ENCODE measurements at regions not wholly inside any gene's neighbourhood (a gene's known extent, or its start where the extent isn't known, plus 50 kb on each side); places are given as distances from the start of the nearest gene placed in this dataset.

DNA sequence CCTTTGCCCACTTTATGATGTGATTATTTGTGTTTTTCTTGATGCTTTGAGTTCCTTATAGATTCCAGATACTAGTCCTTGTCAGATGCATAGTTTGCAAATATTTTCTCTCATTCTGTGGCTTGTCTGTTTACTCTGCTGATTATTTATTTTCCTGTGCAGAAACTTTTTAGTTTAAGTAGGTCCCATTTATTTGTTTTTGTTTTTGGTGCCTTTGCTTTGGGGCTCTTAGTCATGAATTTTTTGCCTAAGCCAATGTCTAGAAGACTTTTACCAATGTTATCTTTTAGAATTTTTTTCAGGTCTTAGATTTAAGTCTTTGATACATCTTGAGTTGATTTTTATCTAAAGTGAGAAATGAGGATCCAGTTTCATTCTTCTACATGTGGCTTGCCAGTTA is 667.3 kb downstream of the SLC16A7 start:
- DNase-seq (ENCODE audit: low read depth): peak; percentile 42
- no peak overlapping the region for H3K4me3 ChIP-seq (ENCODE audit: low read depth, low read length)
- TF ChIP-seq, protein P1, sequence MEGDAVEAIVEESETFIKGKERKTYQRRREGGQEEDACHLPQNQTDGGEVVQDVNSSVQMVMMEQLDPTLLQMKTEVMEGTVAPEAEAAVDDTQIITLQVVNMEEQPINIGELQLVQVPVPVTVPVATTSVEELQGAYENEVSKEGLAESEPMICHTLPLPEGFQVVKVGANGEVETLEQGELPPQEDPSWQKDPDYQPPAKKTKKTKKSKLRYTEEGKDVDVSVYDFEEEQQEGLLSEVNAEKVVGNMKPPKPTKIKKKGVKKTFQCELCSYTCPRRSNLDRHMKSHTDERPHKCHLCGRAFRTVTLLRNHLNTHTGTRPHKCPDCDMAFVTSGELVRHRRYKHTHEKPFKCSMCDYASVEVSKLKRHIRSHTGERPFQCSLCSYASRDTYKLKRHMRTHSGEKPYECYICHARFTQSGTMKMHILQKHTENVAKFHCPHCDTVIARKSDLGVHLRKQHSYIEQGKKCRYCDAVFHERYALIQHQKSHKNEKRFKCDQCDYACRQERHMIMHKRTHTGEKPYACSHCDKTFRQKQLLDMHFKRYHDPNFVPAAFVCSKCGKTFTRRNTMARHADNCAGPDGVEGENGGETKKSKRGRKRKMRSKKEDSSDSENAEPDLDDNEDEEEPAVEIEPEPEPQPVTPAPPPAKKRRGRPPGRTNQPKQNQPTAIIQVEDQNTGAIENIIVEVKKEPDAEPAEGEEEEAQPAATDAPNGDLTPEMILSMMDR (IDR thresholded peaks at IDR 0.05; ENCODE audit: insufficient read depth, low read depth, low read length): no peak

DNA sequence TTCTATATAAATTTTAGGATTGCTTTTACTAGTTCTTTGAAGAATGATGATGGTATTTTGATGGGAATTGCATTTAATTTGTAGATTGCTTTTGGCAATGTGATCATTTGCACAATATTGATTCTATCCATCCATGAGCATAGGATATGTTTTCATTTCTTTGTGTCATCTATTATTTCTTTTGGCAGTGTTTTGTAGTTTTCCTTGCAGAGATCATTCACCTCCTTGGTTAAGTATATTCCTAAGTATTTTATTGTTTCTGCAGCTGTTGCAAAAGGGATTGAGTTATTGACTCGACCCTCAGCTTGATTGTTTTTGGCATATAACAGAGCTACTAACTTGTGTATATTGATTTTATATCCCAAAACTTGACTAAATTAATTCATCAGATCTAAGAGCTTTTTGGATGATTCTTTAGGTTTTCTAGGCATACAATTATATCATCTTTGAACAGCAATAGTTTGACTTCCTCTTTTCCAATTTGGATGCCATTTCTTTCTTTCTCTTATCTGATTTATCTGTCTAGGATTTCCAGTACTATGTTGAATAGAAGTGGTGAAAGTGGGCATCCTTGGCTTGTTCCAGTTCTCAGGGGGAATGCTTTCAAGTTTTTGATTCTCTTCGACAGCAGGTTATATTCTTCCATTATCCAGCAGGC is 668.1 kb downstream of the SLC16A7 start:
- DNase-seq (ENCODE audit: low read depth): no peak
- TF ChIP-seq, protein P1 (IDR thresholded peaks at IDR 0.05; ENCODE audit: insufficient read depth, low read depth, low read length): no peak
- H3K4me3 ChIP-seq (ENCODE audit: low read depth, low read length): no peak overlapping the region

DNA sequence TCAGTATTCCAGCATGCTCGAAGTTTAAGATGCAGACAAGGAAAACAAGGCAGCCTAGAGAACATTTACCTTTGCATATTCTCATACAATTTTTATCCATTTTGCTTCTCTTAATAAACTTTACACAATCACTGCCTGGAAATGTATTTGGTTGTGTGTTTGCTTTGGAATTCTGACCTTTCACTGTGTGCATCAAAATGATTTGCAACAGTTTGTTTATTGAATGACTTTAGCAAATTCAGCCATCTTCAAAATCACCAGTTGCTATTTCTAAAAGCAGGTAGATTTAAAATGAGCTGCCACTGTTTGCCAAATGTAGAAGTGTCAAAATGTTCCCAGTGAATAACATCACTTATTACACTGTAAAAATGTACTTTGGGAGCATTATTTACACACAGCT is 669.9 kb downstream of the SLC16A7 start:
- peak; percentile 18 for DNase-seq (ENCODE audit: low read depth)
- TF ChIP-seq, protein P1 (IDR thresholded peaks at IDR 0.05; ENCODE audit: insufficient read depth, low read depth, low read length): no peak
- H3K4me3 ChIP-seq (ENCODE audit: low read depth, low read length): no peak overlapping the region

DNA sequence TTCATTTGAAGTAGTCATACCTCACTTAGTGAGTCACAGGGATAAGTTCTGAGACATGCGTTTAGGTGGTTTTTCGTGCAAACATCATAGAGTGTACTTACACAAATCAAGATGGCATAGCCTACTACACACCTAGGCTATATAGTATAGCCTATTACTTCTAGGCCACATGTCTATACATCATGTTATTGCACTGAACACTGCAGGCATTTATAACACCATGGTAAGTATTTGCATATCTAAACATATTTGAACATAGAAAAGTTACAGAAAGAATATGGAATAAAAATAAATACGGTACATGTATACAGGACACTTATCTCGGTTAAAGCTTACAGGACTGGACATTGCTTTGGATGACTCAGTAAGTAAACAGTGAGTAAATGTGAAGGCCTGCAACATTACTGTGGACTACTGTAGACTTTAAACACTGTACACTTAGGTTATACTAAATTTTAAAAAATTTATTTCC is 670.6 kb downstream of the SLC16A7 start:
- no peak overlapping the region for H3K4me3 ChIP-seq (ENCODE audit: low read depth, low read length)
- peak; percentile 75 for DNase-seq (ENCODE audit: low read depth)
- TF ChIP-seq, protein P1 (IDR thresholded peaks at IDR 0.05; ENCODE audit: insufficient read depth, low read depth, low read length): no peak

DNA sequence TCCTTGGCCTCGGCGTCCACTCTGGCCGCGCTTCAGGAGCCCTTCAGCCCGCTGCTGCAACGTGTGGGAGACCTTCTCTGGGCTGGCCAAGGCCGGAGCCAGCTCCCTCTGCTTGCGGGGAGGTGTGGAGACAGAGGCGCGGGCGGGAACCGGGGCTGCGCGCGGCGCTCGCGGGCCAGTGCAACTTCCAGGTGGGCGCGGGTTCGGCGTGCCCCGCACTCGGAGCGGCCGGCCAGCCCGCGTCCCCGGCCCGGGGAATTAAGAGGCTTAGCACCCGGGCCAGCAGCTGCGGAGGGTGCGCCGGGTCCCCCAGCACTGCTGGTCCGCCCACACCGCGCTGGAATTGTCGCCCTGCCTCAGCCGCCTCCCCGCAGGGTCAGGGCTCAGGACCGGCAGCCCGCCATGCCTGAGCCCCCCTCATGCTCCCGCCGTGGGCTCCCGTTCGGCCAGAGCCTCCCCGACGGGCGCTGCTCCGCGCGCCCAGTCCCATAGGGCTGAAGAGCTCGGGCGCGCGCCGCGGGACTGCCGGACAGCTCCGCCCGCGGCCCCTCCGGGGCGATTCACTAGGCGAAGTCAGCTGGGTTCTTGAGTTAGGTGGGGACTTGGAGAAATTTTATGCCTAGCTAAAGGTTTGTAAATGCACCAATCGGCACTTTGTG is 673.9 kb downstream of the SLC16A7 start:
- TF ChIP-seq, protein P1 (IDR thresholded peaks at IDR 0.05; ENCODE audit: insufficient read depth, low read depth, low read length): no peak
- peak overlapping the region; percentile 6 for H3K4me3 ChIP-seq (ENCODE audit: low read depth, low read length)
- no peak for DNase-seq (ENCODE audit: low read depth)

DNA sequence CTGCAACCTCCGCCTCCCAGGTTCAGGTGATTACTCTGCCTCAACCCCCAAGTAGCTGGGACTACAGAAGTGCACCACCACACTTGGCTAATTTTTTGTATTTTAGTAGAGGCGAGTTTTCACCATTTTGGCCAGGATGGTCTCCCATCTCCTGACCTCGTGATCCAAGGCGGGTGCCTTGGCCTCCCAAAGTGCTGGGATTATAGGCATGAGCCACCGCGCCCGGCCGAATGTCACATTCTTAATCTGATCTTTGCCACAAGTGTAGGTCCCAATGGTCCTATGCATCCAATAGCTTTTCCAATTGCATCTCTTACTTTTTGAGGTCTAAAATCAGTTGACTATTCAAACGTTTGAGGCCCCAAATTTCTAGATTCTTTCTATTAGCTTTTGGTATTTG is 676.0 kb downstream of the SLC16A7 start:
- no peak overlapping the region for H3K4me3 ChIP-seq (ENCODE audit: low read depth, low read length)
- TF ChIP-seq, protein P1 (IDR thresholded peaks at IDR 0.05; ENCODE audit: insufficient read depth, low read depth, low read length): no peak
- no peak for DNase-seq (ENCODE audit: low read depth)
